ENCODE measurements at regions not wholly inside any gene's neighbourhood (a gene's known extent, or its start where the extent isn't known, plus 50 kb on each side); places are given as distances from the start of the nearest gene placed in this dataset.
"Not testable (repeated sequence)": the region's sequence is repeated elsewhere in the genome, so short reads cannot be mapped to it uniquely, and the experiment has no call there.

DNA sequence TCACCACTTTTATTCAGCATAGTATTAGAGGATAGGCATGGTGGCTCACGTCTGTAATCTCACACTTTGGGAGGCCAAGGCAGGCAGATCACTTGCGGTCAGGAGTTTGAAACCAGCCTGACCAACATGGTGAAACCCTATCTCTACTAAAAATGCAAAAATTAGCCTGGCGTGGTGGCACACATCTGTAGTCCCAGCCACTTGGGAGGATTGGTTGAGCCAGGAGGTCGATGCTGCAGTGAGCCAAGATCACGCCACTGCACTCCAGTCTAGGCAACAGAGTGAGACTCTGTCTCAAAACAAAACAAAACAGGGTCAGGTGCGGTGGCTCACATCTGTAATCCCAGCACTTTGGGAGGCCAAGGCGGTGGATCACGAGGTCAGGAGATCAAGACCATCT lies 190.3 kb upstream of the SFSWAP start:
- CTCF ChIA-PET; intact Hi-C loops (cut with micrococcal nuclease): not testable (repeated sequence)

DNA sequence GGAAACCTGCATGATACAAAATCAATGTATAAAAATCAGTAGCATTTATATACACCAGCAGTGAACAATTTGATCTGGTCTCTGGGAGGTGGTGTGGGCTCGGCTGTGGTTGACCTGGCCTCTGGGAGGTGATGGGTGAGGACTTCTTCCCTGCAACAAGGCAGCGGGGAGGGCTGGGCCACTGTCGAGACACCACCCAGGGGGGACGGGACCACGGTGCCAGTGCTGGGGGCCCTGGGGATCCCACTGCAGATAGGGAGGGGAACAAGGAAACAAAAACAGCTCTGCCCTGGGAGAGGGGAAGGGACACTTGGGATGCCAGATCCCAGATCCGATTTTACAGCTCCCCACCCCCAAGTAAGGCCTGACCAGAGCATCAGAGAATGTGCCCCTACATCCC lies 189.6 kb upstream of the SFSWAP start:
- no peak overlapping the region for H3K4me3 Mint-ChIP-seq
- no peak overlapping the region for H3K27ac Mint-ChIP-seq
- peaks cover 0 to 8% (median 2%) of the 10 kb centered on the region in 5 donors for H3K27me3 Mint-ChIP-seq
- ATAC-seq (no peak), DNase-seq (no peak)
- Histone ChIP-seq H3K27me3 (ENCODE audit: control insufficient read depth in 2 of 2, insufficient read depth in 2 of 2, low read length in 2 of 2) (no peaks in the 10 kb centered on the region), H3K27ac (ENCODE audit: low read depth, low read length) (no peak overlapping the region), H3K4me3 (ENCODE audit: low read length) (no peak overlapping the region), H3K36me3 (ENCODE audit: control insufficient read depth in 2 of 3, insufficient read depth in 3 of 3, low read length in 3 of 3) (no peaks in the 10 kb centered on the region), H3K4me1 (ENCODE audit: control insufficient read depth in 2 of 2, insufficient read depth in 2 of 2, low read length in 2 of 2) (no peaks in the 10 kb centered on the region), H3K9me3 (ENCODE audit: control insufficient read depth in 2 of 3, low read length in 3 of 3) (peaks cover 0 to 11% (median 0%) of the 10 kb centered on the region in 3 experiments)
- intact Hi-C loops (cut with micrococcal nuclease): no loop called here
- H3K4me1 Mint-ChIP-seq: no peaks in the 10 kb centered on the region
- peaks cover 0 to 25% (median 7%) of the 10 kb centered on the region in 11 donors for H3K9me3 Mint-ChIP-seq
- ChIA-PET POLR2A (no interaction called here), CTCF (no interaction called here)
- H3K36me3 Mint-ChIP-seq: peaks cover 0 to 3% (median 0%) of the 10 kb centered on the region in 5 donors

More for the DNA sequence above, 190.3 kb upstream of the SFSWAP start:
- H3K36me3 ChIP-seq (ENCODE audit: control insufficient read depth in 2 of 3, insufficient read depth in 3 of 3, low read length in 3 of 3); H3K27ac ChIP-seq (ENCODE audit: low read depth, low read length); DNase-seq; H3K4me1 Mint-ChIP-seq; H3K27ac Mint-ChIP-seq; POLR2A ChIA-PET; H3K4me1 ChIP-seq (ENCODE audit: control insufficient read depth in 2 of 2, insufficient read depth in 2 of 2, low read length in 2 of 2); H3K4me3 Mint-ChIP-seq; H3K27me3 ChIP-seq (ENCODE audit: control insufficient read depth in 2 of 2, insufficient read depth in 2 of 2, low read length in 2 of 2); H3K36me3 Mint-ChIP-seq; H3K4me3 ChIP-seq (ENCODE audit: low read length); ATAC-seq: not testable (repeated sequence)
- Mint-ChIP-seq H3K9me3 (peaks cover 3 to 32% (median 15%) of the 10 kb centered on the region in 11 donors), H3K27me3 (peaks cover 0 to 11% (median 2%) of the 10 kb centered on the region in 5 donors)
- peaks cover 0 to 15% (median 0%) of the 10 kb centered on the region in 3 experiments for H3K9me3 ChIP-seq (ENCODE audit: control insufficient read depth in 2 of 3, low read length in 3 of 3)

GRCh38 chr12:131525795-131526508 lies 184.9 kb upstream of the SFSWAP start:
- Histone ChIP-seq H3K36me3 (ENCODE audit: control insufficient read depth in 2 of 3, insufficient read depth in 3 of 3, low read length in 3 of 3) (no peaks in the 10 kb centered on the region), H3K4me1 (ENCODE audit: control insufficient read depth in 2 of 2, insufficient read depth in 2 of 2, low read length in 2 of 2) (no peaks in the 10 kb centered on the region), H3K27me3 (ENCODE audit: control insufficient read depth in 2 of 2, insufficient read depth in 2 of 2, low read length in 2 of 2) (no peaks in the 10 kb centered on the region), H3K4me3 (ENCODE audit: low read length) (no peak overlapping the region), H3K9me3 (ENCODE audit: control insufficient read depth in 2 of 3, low read length in 3 of 3) (no peaks in the 10 kb centered on the region), H3K27ac (ENCODE audit: low read depth, low read length) (no peak overlapping the region)
- DNase-seq (no peak), ATAC-seq (no peak)
- peaks cover 0 to 8% (median 0%) of the 10 kb centered on the region in 5 donors for H3K27me3 Mint-ChIP-seq
- no peak overlapping the region for H3K4me3 Mint-ChIP-seq
- ChIA-PET CTCF (no interaction called here), POLR2A (no interaction called here)
- H3K36me3 Mint-ChIP-seq: no peaks in the 10 kb centered on the region
- intact Hi-C loops (cut with micrococcal nuclease): no loop called here
- H3K4me1 Mint-ChIP-seq: peaks cover 0 to 18% (median 7%) of the 10 kb centered on the region in 7 donors
- no peaks in the 10 kb centered on the region for H3K9me3 Mint-ChIP-seq
- H3K27ac Mint-ChIP-seq: no peak overlapping the region

DNA sequence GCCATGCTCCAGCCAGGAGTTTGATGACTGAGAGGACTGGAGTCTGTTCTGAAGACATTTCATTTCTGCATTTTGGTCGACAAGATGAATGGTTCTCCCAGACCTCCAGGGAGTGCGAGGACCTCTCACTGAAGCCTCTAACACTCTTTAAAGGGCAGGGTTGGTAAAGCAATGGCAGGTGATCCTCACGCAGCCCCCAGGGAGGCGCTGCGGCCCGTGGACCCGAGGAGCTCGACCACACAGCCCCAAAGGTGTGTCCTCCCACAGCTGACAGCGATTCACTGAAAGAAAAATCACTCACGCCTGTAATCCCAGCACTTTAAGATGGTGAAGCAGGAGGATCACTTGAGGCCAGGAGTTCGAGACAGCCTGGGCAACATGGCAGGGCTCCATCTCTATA lies 183.8 kb upstream of the SFSWAP start:
- no peak overlapping the region for H3K27ac Mint-ChIP-seq
- Histone ChIP-seq H3K4me3 (ENCODE audit: low read length) (no peak overlapping the region), H3K36me3 (ENCODE audit: control insufficient read depth in 2 of 3, insufficient read depth in 3 of 3, low read length in 3 of 3) (no peaks in the 10 kb centered on the region), H3K4me1 (ENCODE audit: control insufficient read depth in 2 of 2, insufficient read depth in 2 of 2, low read length in 2 of 2) (no peaks in the 10 kb centered on the region), H3K27ac (ENCODE audit: low read depth, low read length) (no peak overlapping the region), H3K27me3 (ENCODE audit: control insufficient read depth in 2 of 2, insufficient read depth in 2 of 2, low read length in 2 of 2) (no peaks in the 10 kb centered on the region), H3K9me3 (ENCODE audit: control insufficient read depth in 2 of 3, low read length in 3 of 3) (no peaks in the 10 kb centered on the region)
- ATAC-seq (no peak), DNase-seq (no peak)
- peaks cover 0 to 23% (median 7%) of the 10 kb centered on the region in 7 donors for H3K4me1 Mint-ChIP-seq
- POLR2A ChIA-PET: no interaction called here
- H3K36me3 Mint-ChIP-seq: no peaks in the 10 kb centered on the region
- H3K27me3 Mint-ChIP-seq: peaks cover 0 to 8% (median 0%) of the 10 kb centered on the region in 5 donors
- no peak overlapping the region for H3K4me3 Mint-ChIP-seq
- CTCF ChIA-PET: no interaction called here
- intact Hi-C loops (cut with micrococcal nuclease): no loop called here
- no peaks in the 10 kb centered on the region for H3K9me3 Mint-ChIP-seq

- H3K4me3 ChIP-seq (ENCODE audit: low read length): no peak overlapping the region
- no peaks in the 10 kb centered on the region for H3K27me3 ChIP-seq (ENCODE audit: control insufficient read depth in 2 of 2, insufficient read depth in 2 of 2, low read length in 2 of 2)
- DNase-seq (no peak), ATAC-seq (no peak)
- Mint-ChIP-seq H3K27ac (no peak overlapping the region), H3K9me3 (no peaks in the 10 kb centered on the region), H3K36me3 (no peaks in the 10 kb centered on the region), H3K4me3 (no peak overlapping the region), H3K27me3 (peaks cover 0 to 8% (median 0%) of the 10 kb centered on the region in 5 donors), H3K4me1 (peaks cover 0 to 23% (median 7%) of the 10 kb centered on the region in 7 donors)
- H3K36me3 ChIP-seq (ENCODE audit: control insufficient read depth in 2 of 3, insufficient read depth in 3 of 3, low read length in 3 of 3): no peaks in the 10 kb centered on the region
- no peaks in the 10 kb centered on the region for H3K4me1 ChIP-seq (ENCODE audit: control insufficient read depth in 2 of 2, insufficient read depth in 2 of 2, low read length in 2 of 2)
- intact Hi-C loops (cut with micrococcal nuclease): no loop called here
- H3K27ac ChIP-seq (ENCODE audit: low read depth, low read length): no peak overlapping the region
- ChIA-PET POLR2A (no interaction called here), CTCF (no interaction called here)
- H3K9me3 ChIP-seq (ENCODE audit: control insufficient read depth in 2 of 3, low read length in 3 of 3): no peaks in the 10 kb centered on the region
These were observed 183.2 kb upstream of the SFSWAP start for GRCh38 chr12:131527736-131528135.

DNA sequence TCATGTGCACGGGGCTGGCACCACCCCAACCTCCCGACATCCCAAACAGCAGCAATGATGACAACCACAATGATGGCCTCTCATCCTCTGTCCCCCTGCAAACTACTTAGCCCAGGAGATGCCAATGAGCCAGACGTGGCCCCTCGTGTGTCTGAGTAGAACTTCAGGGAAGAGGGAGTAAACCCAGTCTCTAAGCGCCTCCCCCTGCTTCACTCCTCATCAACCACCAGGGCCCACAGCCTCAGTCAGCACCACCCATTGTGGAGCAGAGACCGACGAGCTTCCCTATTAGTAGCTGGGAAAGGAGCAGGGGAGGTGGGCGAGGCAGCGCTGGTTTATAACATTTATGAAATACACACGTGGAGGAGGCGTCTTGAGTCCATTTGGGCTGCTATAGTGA lies 182.7 kb upstream of the SFSWAP start:
- Mint-ChIP-seq H3K27me3 (peaks cover 0 to 6% (median 0%) of the 10 kb centered on the region in 5 donors), H3K27ac (no peak overlapping the region), H3K4me1 (peaks cover 0 to 23% (median 7%) of the 10 kb centered on the region in 7 donors), H3K9me3 (no peaks in the 10 kb centered on the region), H3K4me3 (peak overlapping the region in 1 of 10 donors; percentile 7), H3K36me3 (no peaks in the 10 kb centered on the region)
- no peak for DNase-seq
- H3K36me3 ChIP-seq (ENCODE audit: control insufficient read depth in 2 of 3, insufficient read depth in 3 of 3, low read length in 3 of 3): no peaks in the 10 kb centered on the region
- no peak overlapping the region for H3K27ac ChIP-seq (ENCODE audit: low read depth, low read length)
- H3K27me3 ChIP-seq (ENCODE audit: control insufficient read depth in 2 of 2, insufficient read depth in 2 of 2, low read length in 2 of 2): no peaks in the 10 kb centered on the region
- no peaks in the 10 kb centered on the region for H3K4me1 ChIP-seq (ENCODE audit: control insufficient read depth in 2 of 2, insufficient read depth in 2 of 2, low read length in 2 of 2)
- no peak for ATAC-seq
- ChIA-PET POLR2A (no interaction called here), CTCF (no interaction called here)
- intact Hi-C loops (cut with micrococcal nuclease): no loop called here
- H3K9me3 ChIP-seq (ENCODE audit: control insufficient read depth in 2 of 3, low read length in 3 of 3): no peaks in the 10 kb centered on the region
- H3K4me3 ChIP-seq (ENCODE audit: low read length): no peak overlapping the region

- Mint-ChIP-seq H3K9me3 (no peaks in the 10 kb centered on the region), H3K27ac (peak overlapping the region in 2 of 9 donors; percentile 66 to 82), H3K4me3 (no peak overlapping the region), H3K4me1 (peaks cover 0 to 23% (median 7%) of the 10 kb centered on the region in 7 donors), H3K27me3 (peaks cover 0 to 6% (median 0%) of the 10 kb centered on the region in 5 donors), H3K36me3 (no peaks in the 10 kb centered on the region)
- Histone ChIP-seq H3K4me3 (ENCODE audit: low read length) (no peak overlapping the region), H3K4me1 (ENCODE audit: control insufficient read depth in 2 of 2, insufficient read depth in 2 of 2, low read length in 2 of 2) (no peaks in the 10 kb centered on the region), H3K9me3 (ENCODE audit: control insufficient read depth in 2 of 3, low read length in 3 of 3) (no peaks in the 10 kb centered on the region), H3K36me3 (ENCODE audit: control insufficient read depth in 2 of 3, insufficient read depth in 3 of 3, low read length in 3 of 3) (no peaks in the 10 kb centered on the region), H3K27me3 (ENCODE audit: control insufficient read depth in 2 of 2, insufficient read depth in 2 of 2, low read length in 2 of 2) (no peaks in the 10 kb centered on the region), H3K27ac (ENCODE audit: low read depth, low read length) (no peak overlapping the region)
- ChIA-PET CTCF (no interaction called here), POLR2A (no interaction called here)
- intact Hi-C loops (cut with micrococcal nuclease): no loop called here
- ATAC-seq (no peak), DNase-seq (no peak)
These were observed 182.2 kb upstream of the SFSWAP start for GRCh38 chr12:131528667-131529066.

All from naive thymus-derived CD4-positive, alpha-beta T cell (primary cell).